Vagina (tissue), 2 donors: ENCODE measurements at regions not wholly inside any gene's neighbourhood (a gene's known extent, or its start where the extent isn't known, plus 50 kb on each side); places are given as distances from the start of the nearest gene placed in this dataset.

ENCODE experiments used
- DNase-seq, 2 donors: peaks; one replicate each; pipeline ENCODE4 v3.0.0-alpha.2; 2017; ENCODE audit errors: extremely low spot score in 2 of 2
- H3K27ac ChIP-seq: fragments of 200-600 bp; sonication (generic); one replicate; pipeline ENCODE4 v1.5.1; 2019
- H3K27me3 ChIP-seq: fragments of 200-600 bp; sonication (generic); one replicate; pipeline ENCODE4 v1.5.1; 2019
- H3K36me3 ChIP-seq, 2 donors: fragments of 200-600 bp; sonication (generic); one replicate each; pipeline ENCODE4 v1.5.1; 2017 to 2019
- H3K4me1 ChIP-seq: fragments of 200-600 bp; sonication (generic); one replicate; pipeline ENCODE4 v1.5.1; 2019
- H3K4me3 ChIP-seq, 2 donors: fragments of 200-600 bp; sonication (generic); 1 replicate in 1 of 2; 2 replicates in 1 of 2; pipeline ENCODE4 v1.5.1; 2016 to 2019
- H3K9me3 ChIP-seq: fragments of 200-600 bp; sonication (generic); one replicate; pipeline ENCODE4 v1.5.1; 2019
- CTCF ChIP-seq, 3 experiments: fragments of 450-650 bp in 2 of 3; fragments of 200-600 bp in 1 of 3; sonication (generic) in 1 of 3; IDR thresholded peaks; one replicate each; pipeline ENCODE4 v1.5.1; 2017 to 2019; ENCODE audit warnings: antibody characterized with exemption in 3 of 3, mild to moderate bottlenecking in 2 of 3, moderate library complexity in 2 of 3
- POLR2A ChIP-seq, 2 donors: fragments of 450-650 bp; IDR thresholded peaks; one replicate each; pipeline ENCODE4 v1.6.1; 2017; ENCODE audit warnings: antibody characterized with exemption in 2 of 2, mild to moderate bottlenecking in 2 of 2, moderate library complexity in 2 of 2
- POLR2AphosphoS5 ChIP-seq, 2 donors: sonication (generic); formaldehyde crosslinking; IDR thresholded peaks; one replicate each; pipeline ENCODE4 v1.9.0; 2017; ENCODE audit warnings: antibody characterized with exemption in 2 of 2, mild to moderate bottlenecking in 2 of 2, low read depth in 1 of 2; ENCODE audit not compliant: insufficient read depth in 1 of 2
- intact Hi-C: fragments of 100-400 bp; cut with DNase I; formaldehyde crosslinking; loops from one replicate; pipeline ENCODE4 v1.15.1; 2023

DNA sequence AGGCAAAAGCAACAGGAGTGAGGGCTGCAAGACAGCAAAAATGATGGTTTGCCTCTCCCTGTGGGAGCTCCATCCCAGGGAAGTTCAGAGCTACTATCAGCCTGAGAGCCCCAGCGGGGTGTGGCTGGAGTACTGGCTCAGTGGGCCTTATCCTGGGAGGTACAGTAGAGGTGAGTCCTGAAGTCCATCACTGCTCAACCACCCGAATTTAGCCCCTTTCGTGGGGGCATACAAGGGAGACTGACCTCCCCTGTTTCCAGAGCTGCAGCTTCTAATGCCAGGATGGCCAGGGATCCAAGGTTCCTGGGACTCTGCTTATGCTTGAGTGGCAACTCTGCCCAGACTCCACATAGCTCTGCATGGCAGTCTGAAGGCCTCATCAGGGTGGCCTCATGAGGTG lies 617.8 kb downstream of the MMUT start:
- H3K36me3 ChIP-seq, result no peaks in the 10 kb centered on the region
- H3K9me3 ChIP-seq, result no peaks in the 10 kb centered on the region
- H3K4me1 ChIP-seq, result no peaks in the 10 kb centered on the region
- DNase-seq, result no peak
- no peak overlapping the region for H3K27ac ChIP-seq
- TF ChIP-seq CTCF (IDR thresholded peaks at IDR 0.05) (no peak), POLR2A (IDR thresholded peaks at IDR 0.05) (no peak), POLR2AphosphoS5 (IDR thresholded peaks at IDR 0.05; ENCODE audit: insufficient read depth in 1 of 2, low read depth in 1 of 2) (no peak)
- no peak overlapping the region for H3K4me3 ChIP-seq
- no peaks in the 10 kb centered on the region for H3K27me3 ChIP-seq
- intact Hi-C loops, result no loop called here

GRCh38 chr6:48844696-48845095 lies 618.4 kb downstream of the MMUT start:
- Histone ChIP-seq H3K4me3 (no peak overlapping the region), H3K27me3 (no peaks in the 10 kb centered on the region), H3K4me1 (no peaks in the 10 kb centered on the region), H3K9me3 (no peaks in the 10 kb centered on the region), H3K36me3 (no peaks in the 10 kb centered on the region), H3K27ac (no peak overlapping the region)
- TF ChIP-seq POLR2A (IDR thresholded peaks at IDR 0.05), result no peak
- TF ChIP-seq CTCF (IDR thresholded peaks at IDR 0.05), result no peak
- no peak for TF ChIP-seq POLR2AphosphoS5 (IDR thresholded peaks at IDR 0.05; ENCODE audit: insufficient read depth in 1 of 2, low read depth in 1 of 2)
- intact Hi-C loops, result no loop called here
- no peak for DNase-seq

GRCh38 chr6:48840896-48841295 lies 622.2 kb downstream of the MMUT start:
- TF ChIP-seq CTCF (IDR thresholded peaks at IDR 0.05) (no peak), POLR2AphosphoS5 (IDR thresholded peaks at IDR 0.05; ENCODE audit: insufficient read depth in 1 of 2, low read depth in 1 of 2) (no peak), POLR2A (IDR thresholded peaks at IDR 0.05) (no peak)
- no peaks in the 10 kb centered on the region for H3K9me3 ChIP-seq
- intact Hi-C loops, result no loop called here
- no peaks in the 10 kb centered on the region for H3K27me3 ChIP-seq
- no peak overlapping the region for H3K27ac ChIP-seq
- H3K4me1 ChIP-seq, result no peaks in the 10 kb centered on the region
- H3K36me3 ChIP-seq, result no peaks in the 10 kb centered on the region
- H3K4me3 ChIP-seq, result no peak overlapping the region
- DNase-seq, result no peak

DNA sequence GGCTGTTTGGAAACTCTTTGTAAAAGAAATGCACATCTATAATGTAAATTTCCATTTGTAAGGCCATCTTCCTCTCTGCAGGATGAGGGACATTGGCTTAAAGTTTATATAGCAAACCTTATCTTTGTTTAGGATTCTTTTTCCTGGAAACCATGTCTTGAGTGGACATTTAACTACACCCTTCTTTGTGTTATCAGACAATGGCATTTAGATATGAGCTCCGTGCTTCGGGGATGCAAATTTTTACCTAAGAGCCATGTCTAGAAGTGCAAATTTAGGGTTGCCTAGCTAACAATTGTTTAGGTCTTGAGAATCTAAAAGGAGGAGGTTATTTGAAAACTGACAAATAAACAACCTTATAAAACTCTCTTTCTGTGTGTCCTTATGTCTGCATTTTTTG lies 623.8 kb downstream of the MMUT start:
- DNase-seq, result no peak
- Histone ChIP-seq H3K36me3 (no peaks in the 10 kb centered on the region), H3K9me3 (no peaks in the 10 kb centered on the region), H3K27ac (no peak overlapping the region), H3K27me3 (no peaks in the 10 kb centered on the region), H3K4me1 (no peaks in the 10 kb centered on the region), H3K4me3 (no peak overlapping the region)
- TF ChIP-seq CTCF (IDR thresholded peaks at IDR 0.05) (no peak), POLR2AphosphoS5 (IDR thresholded peaks at IDR 0.05; ENCODE audit: insufficient read depth in 1 of 2, low read depth in 1 of 2) (no peak), POLR2A (IDR thresholded peaks at IDR 0.05) (no peak)
- intact Hi-C loops, result no loop called here

DNA sequence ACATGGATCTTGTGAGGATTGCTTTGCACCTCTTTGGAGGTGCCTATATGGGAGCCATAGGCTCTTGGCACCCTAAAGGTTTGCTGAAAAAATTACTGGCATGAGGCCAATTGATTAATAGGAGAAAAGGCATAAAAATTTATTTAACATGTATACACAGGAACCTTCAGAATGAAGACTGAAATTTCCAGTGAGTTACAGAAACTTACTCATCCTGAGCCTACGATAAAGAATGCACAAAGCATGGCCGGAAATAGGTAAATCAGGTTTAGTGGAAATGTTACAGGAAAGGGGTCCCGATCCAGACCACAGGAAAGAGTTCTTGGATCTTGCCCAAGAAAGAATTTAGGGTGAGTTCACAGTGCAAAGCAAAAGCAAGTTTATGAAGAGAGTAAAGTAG lies 625.3 kb downstream of the MMUT start:
- no peaks in the 10 kb centered on the region for H3K27me3 ChIP-seq
- TF ChIP-seq CTCF (IDR thresholded peaks at IDR 0.05), result no peak
- TF ChIP-seq POLR2AphosphoS5 (IDR thresholded peaks at IDR 0.05; ENCODE audit: insufficient read depth in 1 of 2, low read depth in 1 of 2), result no peak
- no peak for TF ChIP-seq POLR2A (IDR thresholded peaks at IDR 0.05)
- H3K27ac ChIP-seq, result no peak overlapping the region
- H3K4me3 ChIP-seq, result no peak overlapping the region
- intact Hi-C loops, result no loop called here
- H3K36me3 ChIP-seq, result no peaks in the 10 kb centered on the region
- no peak for DNase-seq
- no peaks in the 10 kb centered on the region for H3K4me1 ChIP-seq
- no peaks in the 10 kb centered on the region for H3K9me3 ChIP-seq
